HEK293 (cell line): ENCODE measurements at regions not wholly inside any gene's neighbourhood (a gene's known extent, or its start where the extent isn't known, plus 50 kb on each side); places are given as distances from the start of the nearest gene placed in this dataset.

Experiments used
- CTCF ChIA-PET: fragments of 350-600 bp; formaldehyde crosslinking; extraction: SDS; loops from one replicate; lab custom pipeline; 2021; ENCODE audit warnings: antibody characterized with exemption; lab: Yijun Ruan, JAX
- POLR2A ChIA-PET: fragments of 300-600 bp; formaldehyde crosslinking; extraction: SDS; loops from one replicate; lab custom pipeline; 2020; ENCODE audit warnings: antibody characterized with exemption, inconsistent platforms; lab: Yijun Ruan, JAX
- H3K27ac ChIP-seq: fragments of 200-500 bp; sonication (Bioruptor generic); 2 replicates; pipeline ENCODE4 v1.5.1; 2014; ENCODE audit warnings: low read depth, low read length, control low read depth, inconsistent platforms; ENCODE audit errors: extremely low read depth
- H3K36me3 ChIP-seq, 2 experiments: fragments of 200-500 bp in 1 of 2; sonication (Bioruptor generic) in 1 of 2; 1 replicate in 1 of 2; 2 replicates in 1 of 2; pipeline ENCODE4 v1.5.1; 2014 to 2017; ENCODE audit warnings: inconsistent platforms in 2 of 2, low read length in 2 of 2; ENCODE audit not compliant: control insufficient read depth in 2 of 2, insufficient read depth in 1 of 2
- H3K4me1 ChIP-seq: fragments of 200-500 bp; sonication (Bioruptor generic); 2 replicates; pipeline ENCODE4 v1.5.1; 2014; ENCODE audit warnings: mild to moderate bottlenecking, low read length, inconsistent platforms; ENCODE audit not compliant: control insufficient read depth, insufficient read depth
- H3K4me3 ChIP-seq: 2 replicates; pipeline ENCODE4 v1.5.1; 2011; ENCODE audit warnings: low read depth, mild to moderate bottlenecking, control low read depth, low read length, moderate library complexity
- H3K9me3 ChIP-seq: fragments of 200-500 bp; sonication (Bioruptor generic); 2 replicates; pipeline ENCODE4 v1.5.1; 2014; ENCODE audit warnings: low read depth, low read length, inconsistent platforms; ENCODE audit not compliant: control insufficient read depth, insufficient read depth
- BCL6B ChIP-seq: fragments of 450-650 bp; formaldehyde crosslinking; IDR thresholded peaks from 2 replicates; pipeline ENCODE4 v1.5.1; 2017; ENCODE audit warnings: missing biosample characterization, missing genetic modification characterization
- HOXC10 ChIP-seq: sonication (generic); formaldehyde crosslinking; IDR thresholded peaks from 2 replicates; pipeline ENCODE4 v1.8.1; 2023; ENCODE audit warnings: mild to moderate bottlenecking, missing genetic modification reagents
- KLF9 ChIP-seq: fragments of 450-650 bp; formaldehyde crosslinking; IDR thresholded peaks from 2 replicates; pipeline ENCODE4 v1.5.1; 2016; ENCODE audit warnings: missing biosample characterization, missing genetic modification characterization, low read depth
- PATZ1 ChIP-seq: fragments of 450-650 bp; formaldehyde crosslinking; IDR thresholded peaks from 2 replicates; pipeline ENCODE4 v1.5.1; 2016; ENCODE audit warnings: missing biosample characterization, missing genetic modification characterization
- PRDM1 ChIP-seq: fragments of 450-650 bp; formaldehyde crosslinking; IDR thresholded peaks from 2 replicates; pipeline ENCODE4; 2016; ENCODE audit warnings: missing biosample characterization, missing genetic modification characterization
- SETDB1 ChIP-seq: IDR thresholded peaks from one replicate; pipeline ENCODE4 v1.6.1; 2017; ENCODE audit warnings: mild to moderate bottlenecking, low read length, moderate library complexity, mixed read lengths; ENCODE audit not compliant: insufficient read length
- SP2 ChIP-seq: fragments of 450-650 bp; formaldehyde crosslinking; IDR thresholded peaks from 2 replicates; pipeline ENCODE4 v1.5.1; 2016; ENCODE audit warnings: missing biosample characterization, missing genetic modification characterization
- ZBTB8A ChIP-seq: fragments of 450-650 bp; formaldehyde crosslinking; IDR thresholded peaks from 2 replicates; pipeline ENCODE4 v1.5.1; 2016; ENCODE audit warnings: missing biosample characterization, missing genetic modification characterization
- ZFHX2 ChIP-seq: fragments of 450-650 bp; formaldehyde crosslinking; conservative IDR thresholded peaks from 2 replicates; pipeline ENCODE4 v1.5.1; 2016; ENCODE audit warnings: missing biosample characterization, missing genetic modification characterization
- ZNF138 ChIP-seq: fragments of 450-650 bp; formaldehyde crosslinking; IDR thresholded peaks from 2 replicates; pipeline ENCODE4 v1.5.1; 2016; ENCODE audit warnings: missing biosample characterization, missing genetic modification characterization, borderline replicate concordance
- ZNF146 ChIP-seq: fragments of 450-650 bp; formaldehyde crosslinking; IDR thresholded peaks from 2 replicates; pipeline ENCODE4 v1.5.1; 2016; ENCODE audit warnings: missing biosample characterization, missing genetic modification characterization
- ZNF16 ChIP-seq: fragments of 450-650 bp; formaldehyde crosslinking; IDR thresholded peaks from 2 replicates; pipeline ENCODE4 v1.5.1; 2016; ENCODE audit warnings: low read depth, missing biosample characterization, missing genetic modification characterization
- ZNF23 ChIP-seq: fragments of 450-650 bp; formaldehyde crosslinking; IDR thresholded peaks from 2 replicates; pipeline ENCODE4 v1.5.1; 2016; ENCODE audit warnings: missing biosample characterization, missing genetic modification characterization, borderline replicate concordance
- ZNF248 ChIP-seq: fragments of 450-650 bp; formaldehyde crosslinking; IDR thresholded peaks from 2 replicates; pipeline ENCODE4 v1.5.1; 2017; ENCODE audit warnings: missing biosample characterization, missing genetic modification characterization
- ZNF324 ChIP-seq: fragments of 450-650 bp; formaldehyde crosslinking; IDR thresholded peaks from 2 replicates; pipeline ENCODE4 v1.5.1; 2016; ENCODE audit warnings: missing biosample characterization, missing genetic modification characterization
- ZNF341 ChIP-seq: fragments of 450-650 bp; formaldehyde crosslinking; IDR thresholded peaks from 2 replicates; pipeline ENCODE4; 2016; ENCODE audit warnings: low read depth, missing biosample characterization, missing genetic modification characterization
- ZNF366 ChIP-seq: fragments of 450-650 bp; formaldehyde crosslinking; conservative IDR thresholded peaks from 2 replicates; pipeline ENCODE4 v1.5.1; 2016; ENCODE audit warnings: missing biosample characterization, missing genetic modification characterization
- ZNF426 ChIP-seq: fragments of 450-650 bp; formaldehyde crosslinking; IDR thresholded peaks from 2 replicates; pipeline ENCODE4 v1.5.1; 2017; ENCODE audit warnings: missing biosample characterization, missing genetic modification characterization, mild to moderate bottlenecking, inconsistent platforms, moderate library complexity
- ZNF513 ChIP-seq: fragments of 450-650 bp; IDR thresholded peaks from 2 replicates; pipeline ENCODE4 v1.5.1; 2018; ENCODE audit warnings: missing biosample characterization, missing genetic modification characterization
- ZNF530 ChIP-seq: fragments of 450-650 bp; formaldehyde crosslinking; IDR thresholded peaks from 2 replicates; pipeline ENCODE4 v1.5.1; 2016; ENCODE audit warnings: low read depth, missing biosample characterization, missing genetic modification characterization
- ZNF626 ChIP-seq: fragments of 450-650 bp; sonication (Bioruptor Pico); formaldehyde crosslinking; IDR thresholded peaks from 2 replicates; pipeline ENCODE4 v1.5.1; 2018; ENCODE audit warnings: missing biosample characterization, missing genetic modification characterization, inconsistent platforms
- ZNF629 ChIP-seq: fragments of 450-650 bp; formaldehyde crosslinking; IDR thresholded peaks from 2 replicates; pipeline ENCODE4 v1.5.1; 2017; ENCODE audit warnings: missing biosample characterization, missing genetic modification characterization
- ZNF837 ChIP-seq: fragments of 450-650 bp; formaldehyde crosslinking; IDR thresholded peaks from 2 replicates; pipeline ENCODE4 v1.5.1; 2016; ENCODE audit warnings: missing biosample characterization, missing genetic modification characterization

GRCh38 chr2:196546151-196546919 is 93.2 kb upstream of the CCDC150 start:
- Histone ChIP-seq H3K9me3 (no peaks in the 10 kb centered on the region), H3K27ac (no peak overlapping the region)
- POLR2A ChIA-PET, result no interaction called here
- TF ChIP-seq ZNF626 (tag by site-specific recombination) (no peak), PRDM1 (peak; percentile 39; the same call in 1 of the 2 replicates)
- TF ChIP-seq, all 188 proteins: peak for 1
- H3K36me3 ChIP-seq, result no peaks in the 10 kb centered on the region
- peaks cover 4% of the 10 kb centered on the region; the same call in 1 of the 2 replicates for H3K4me1 ChIP-seq
- H3K4me3 ChIP-seq, result no peak overlapping the region
- CTCF ChIA-PET, result no interaction called here

GRCh38 chr2:196549052-196549451 is 90.5 kb upstream of the CCDC150 start:
- Histone ChIP-seq H3K4me1 (peaks cover 4% of the 10 kb centered on the region; the same call in 1 of the 2 replicates), H3K9me3 (no peaks in the 10 kb centered on the region), H3K27ac (no peak overlapping the region), H3K36me3 (no peaks in the 10 kb centered on the region), H3K4me3 (no peak overlapping the region)
- CTCF ChIA-PET, result interaction anchor here (0.6 kb wide), 1 partner anchor 201 kb away, joined by 3 read pairs; no protein-coding TSS in a partner anchor
- POLR2A ChIA-PET, result no interaction called here
- TF ChIP-seq SP2 (tag by site-specific recombination) (no peak), PRDM1 (no peak)

- Histone ChIP-seq H3K27ac (no peak overlapping the region), H3K36me3 (no peaks in the 10 kb centered on the region), H3K9me3 (no peaks in the 10 kb centered on the region), H3K4me3 (no peak overlapping the region), H3K4me1 (peaks cover 2% of the 10 kb centered on the region; the same call in 1 of the 2 replicates)
- ChIA-PET POLR2A (no interaction called here), CTCF (interaction anchor here (1.1 kb wide), 1 partner anchor 16 kb away, joined by 3 read pairs; no protein-coding TSS in a partner anchor)
- TF ChIP-seq ZNF426 (tag by site-specific recombination) (no peak), PRDM1 (0 out of 2 replicates have a peak, but pooled peaks have one; percentile 37), ZNF138 (tag by site-specific recombination) (no peak), ZNF513 (tag by site-specific recombination) (no peak), KLF9 (peak; percentile 52), ZBTB8A (no peak)
These were observed 88.5 kb upstream of the CCDC150 start for GRCh38 chr2:196551014-196551413.

GRCh38 chr2:196555161-196555560 is 84.4 kb upstream of the CCDC150 start:
- Histone ChIP-seq H3K27ac (no peak overlapping the region), H3K36me3 (no peaks in the 10 kb centered on the region), H3K9me3 (no peaks in the 10 kb centered on the region), H3K4me1 (no peaks in the 10 kb centered on the region), H3K4me3 (no peak overlapping the region)
- ChIA-PET CTCF (no interaction called here), POLR2A (no interaction called here)
- TF ChIP-seq ZNF324 (no peak), ZNF146 (tag by site-specific recombination) (no peak), SETDB1 (no peak), ZNF530 (tag by site-specific recombination) (no peak), ZNF248 (tag by site-specific recombination) (no peak), ZNF366 (tag by site-specific recombination) (no peak), ZNF629 (tag by site-specific recombination) (no peak), BCL6B (tag by site-specific recombination) (no peak), ZNF341 (no peak), ZNF837 (tag by site-specific recombination) (no peak), PATZ1 (tag by site-specific recombination) (no peak), ZFHX2 (tag by site-specific recombination) (no peak), ZNF16 (tag by site-specific recombination) (no peak), HOXC10 (CRISPR knock-in tag) (no peak), ZNF23 (tag by site-specific recombination) (no peak), ZNF138 (tag by site-specific recombination) (no peak)
